ENCODE measurements at regions not wholly inside any gene's neighbourhood (a gene's known extent, or its start where the extent isn't known, plus 50 kb on each side); places are given as distances from the start of the nearest gene placed in this dataset.

DNA sequence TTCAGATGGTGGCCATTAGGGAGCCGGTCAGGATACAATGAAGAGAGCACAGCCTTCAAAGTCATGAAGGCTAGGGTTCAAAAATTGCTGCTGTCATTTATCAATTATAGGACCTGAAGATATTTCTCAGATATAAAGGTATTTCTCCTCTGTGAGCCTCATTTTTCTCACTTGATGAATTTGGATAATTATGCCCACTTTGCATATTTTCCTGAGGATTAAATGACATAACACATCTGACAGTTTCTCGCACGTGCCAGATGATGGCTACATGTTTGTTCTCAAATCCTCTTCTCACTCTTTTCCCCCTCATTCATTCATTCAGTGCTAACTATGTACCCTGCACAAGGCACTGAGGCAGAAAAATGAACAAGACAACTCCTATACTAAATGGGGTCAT is 391.6 kb downstream of the INHBA start:
- TF ChIP-seq, protein P1, sequence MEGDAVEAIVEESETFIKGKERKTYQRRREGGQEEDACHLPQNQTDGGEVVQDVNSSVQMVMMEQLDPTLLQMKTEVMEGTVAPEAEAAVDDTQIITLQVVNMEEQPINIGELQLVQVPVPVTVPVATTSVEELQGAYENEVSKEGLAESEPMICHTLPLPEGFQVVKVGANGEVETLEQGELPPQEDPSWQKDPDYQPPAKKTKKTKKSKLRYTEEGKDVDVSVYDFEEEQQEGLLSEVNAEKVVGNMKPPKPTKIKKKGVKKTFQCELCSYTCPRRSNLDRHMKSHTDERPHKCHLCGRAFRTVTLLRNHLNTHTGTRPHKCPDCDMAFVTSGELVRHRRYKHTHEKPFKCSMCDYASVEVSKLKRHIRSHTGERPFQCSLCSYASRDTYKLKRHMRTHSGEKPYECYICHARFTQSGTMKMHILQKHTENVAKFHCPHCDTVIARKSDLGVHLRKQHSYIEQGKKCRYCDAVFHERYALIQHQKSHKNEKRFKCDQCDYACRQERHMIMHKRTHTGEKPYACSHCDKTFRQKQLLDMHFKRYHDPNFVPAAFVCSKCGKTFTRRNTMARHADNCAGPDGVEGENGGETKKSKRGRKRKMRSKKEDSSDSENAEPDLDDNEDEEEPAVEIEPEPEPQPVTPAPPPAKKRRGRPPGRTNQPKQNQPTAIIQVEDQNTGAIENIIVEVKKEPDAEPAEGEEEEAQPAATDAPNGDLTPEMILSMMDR (IDR thresholded peaks at IDR 0.05) = no peak
- TF ChIP-seq POLR2AphosphoS5 (IDR thresholded peaks at IDR 0.05) = no peak
- no peak for TF ChIP-seq POLR2A (IDR thresholded peaks at IDR 0.05)
